Testis (tissue), 2 donors: ENCODE measurements at regions not wholly inside any gene's neighbourhood (a gene's known extent, or its start where the extent isn't known, plus 50 kb on each side); places are given as distances from the start of the nearest gene placed in this dataset.

Experiments
- DNase-seq: peaks from one replicate; pipeline ENCODE4 v3.0.0-alpha.2; 2019
- H3K27ac ChIP-seq, 2 donors: fragments of 200-600 bp; sonication (generic); one replicate each; pipeline ENCODE4 v1.5.1; 2019
- H3K27me3 ChIP-seq: fragments of 200-600 bp; sonication (generic); one replicate; pipeline ENCODE4 v1.5.1; 2019
- H3K36me3 ChIP-seq: fragments of 200-600 bp; sonication (generic); one replicate; pipeline ENCODE4 v1.5.1; 2017; ENCODE audit warnings: low read depth; ENCODE audit errors: missing control alignments
- H3K4me1 ChIP-seq: fragments of 200-600 bp; sonication (generic); one replicate; pipeline ENCODE4 v1.5.1; 2019
- H3K4me3 ChIP-seq, 2 donors: fragments of 200-600 bp; sonication (generic); one replicate each; pipeline ENCODE4 v1.5.1; 2017 to 2019
- H3K9me3 ChIP-seq: fragments of 200-600 bp; sonication (generic); one replicate; pipeline ENCODE4 v1.5.1; 2017
- POLR2A ChIP-seq: fragments of 450-650 bp; IDR thresholded peaks from one replicate; pipeline ENCODE4 v1.6.1; 2017; ENCODE audit warnings: antibody characterized with exemption, mild to moderate bottlenecking, moderate library complexity
- WGBS, 2 donors: methylation state at CpG; one replicate each; pipeline ENCODE4 v1.1.5; 2018; 5-methylcytosine and 5-hydroxymethylcytosine counted together
- intact Hi-C: fragments of 100-400 bp; cut with DNase I; formaldehyde crosslinking; loops from one replicate; pipeline ENCODE4 v1.15.1; 2023; ENCODE audit warnings: low total_unique reads
- TF ChIP-seq, protein P1 (sequence below), 3 experiments: fragments of 450-650 bp in 2 of 3; fragments of 200-600 bp in 1 of 3; sonication (generic) in 1 of 3; IDR thresholded peaks; one replicate each; pipeline ENCODE4 v1.5.1; 2016 to 2019; ENCODE audit warnings: antibody characterized with exemption in 3 of 3, mild to moderate bottlenecking in 2 of 3, moderate library complexity in 1 of 3

DNA sequence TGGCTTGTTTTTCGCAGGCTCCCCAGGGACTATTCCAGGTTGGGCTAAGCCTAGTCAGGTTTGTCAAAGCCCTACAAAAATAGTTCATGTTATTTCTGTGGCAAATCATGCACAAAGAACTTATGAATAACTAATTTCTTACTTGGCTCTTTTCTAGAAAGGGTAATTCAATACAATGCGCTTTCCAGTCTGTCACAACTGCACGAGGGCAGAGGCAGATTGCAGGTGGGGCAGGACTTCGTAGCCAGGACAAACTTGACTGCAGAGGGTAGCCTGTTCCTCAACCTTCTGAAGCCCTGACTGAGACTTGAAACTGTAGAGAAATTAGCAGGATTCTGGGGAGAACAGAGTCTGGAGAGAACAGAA, 253.5 kb downstream of the QKI start:
- H3K36me3 ChIP-seq, result no peaks in the 10 kb centered on the region
- H3K4me3 ChIP-seq, result no peak overlapping the region
- no peak overlapping the region for H3K27ac ChIP-seq
- no peaks in the 10 kb centered on the region for H3K4me1 ChIP-seq
- no peaks in the 10 kb centered on the region for H3K27me3 ChIP-seq
- 62 to 75% methylated on average over 4 of the region's 4 CpGs for WGBS, 2 donors
- no peak for TF ChIP-seq POLR2A
- TF ChIP-seq, protein P1, sequence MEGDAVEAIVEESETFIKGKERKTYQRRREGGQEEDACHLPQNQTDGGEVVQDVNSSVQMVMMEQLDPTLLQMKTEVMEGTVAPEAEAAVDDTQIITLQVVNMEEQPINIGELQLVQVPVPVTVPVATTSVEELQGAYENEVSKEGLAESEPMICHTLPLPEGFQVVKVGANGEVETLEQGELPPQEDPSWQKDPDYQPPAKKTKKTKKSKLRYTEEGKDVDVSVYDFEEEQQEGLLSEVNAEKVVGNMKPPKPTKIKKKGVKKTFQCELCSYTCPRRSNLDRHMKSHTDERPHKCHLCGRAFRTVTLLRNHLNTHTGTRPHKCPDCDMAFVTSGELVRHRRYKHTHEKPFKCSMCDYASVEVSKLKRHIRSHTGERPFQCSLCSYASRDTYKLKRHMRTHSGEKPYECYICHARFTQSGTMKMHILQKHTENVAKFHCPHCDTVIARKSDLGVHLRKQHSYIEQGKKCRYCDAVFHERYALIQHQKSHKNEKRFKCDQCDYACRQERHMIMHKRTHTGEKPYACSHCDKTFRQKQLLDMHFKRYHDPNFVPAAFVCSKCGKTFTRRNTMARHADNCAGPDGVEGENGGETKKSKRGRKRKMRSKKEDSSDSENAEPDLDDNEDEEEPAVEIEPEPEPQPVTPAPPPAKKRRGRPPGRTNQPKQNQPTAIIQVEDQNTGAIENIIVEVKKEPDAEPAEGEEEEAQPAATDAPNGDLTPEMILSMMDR (IDR thresholded peaks at IDR 0.05), result no peak
- intact Hi-C loops, result no loop called here
- H3K9me3 ChIP-seq, result no peaks in the 10 kb centered on the region
- no peak for DNase-seq

DNA sequence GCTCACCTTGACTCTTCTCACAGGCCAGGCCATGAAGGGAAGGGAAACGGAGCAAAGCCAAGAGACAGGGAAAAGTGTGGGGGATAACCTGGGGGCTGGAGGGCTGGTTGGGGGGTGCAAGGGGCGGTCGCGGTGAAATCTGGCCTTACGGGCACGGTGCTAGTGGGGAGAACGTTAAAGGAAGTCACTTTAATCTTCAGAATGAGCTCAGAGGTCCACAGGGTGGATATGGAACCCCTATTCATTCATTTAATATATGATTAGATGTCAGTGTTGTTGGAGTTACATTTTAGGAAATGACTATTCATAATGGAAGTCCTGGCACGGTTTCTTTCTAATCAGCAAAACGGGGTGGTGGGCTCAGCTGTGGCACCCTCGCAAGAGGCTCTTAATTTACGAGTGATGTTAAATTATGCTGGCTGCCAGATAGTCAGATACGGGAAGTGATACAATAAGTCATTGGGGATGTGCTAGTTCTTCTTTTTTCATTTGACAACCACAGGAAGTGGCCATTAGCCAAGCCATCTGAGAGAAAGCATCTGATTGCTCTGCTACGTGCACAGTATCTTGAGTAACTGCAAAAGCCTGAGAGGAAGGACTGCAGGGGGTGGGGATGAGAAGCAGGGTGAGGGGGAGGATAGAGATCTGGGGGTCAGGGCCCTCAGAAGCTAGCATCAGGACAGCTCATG, 253.0 kb downstream of the QKI start:
- TF ChIP-seq POLR2A, result no peak
- TF ChIP-seq, protein P1 (IDR thresholded peaks at IDR 0.05), result no peak
- Histone ChIP-seq H3K4me1 (no peaks in the 10 kb centered on the region), H3K27me3 (no peaks in the 10 kb centered on the region), H3K36me3 (no peaks in the 10 kb centered on the region), H3K27ac (no peak overlapping the region), H3K4me3 (no peak overlapping the region), H3K9me3 (no peaks in the 10 kb centered on the region)
- 67 to 68% methylated on average over 13 of the region's 13 CpGs for WGBS, 2 donors
- peak; percentile 36 for DNase-seq
- intact Hi-C loops, result no loop called here

DNA sequence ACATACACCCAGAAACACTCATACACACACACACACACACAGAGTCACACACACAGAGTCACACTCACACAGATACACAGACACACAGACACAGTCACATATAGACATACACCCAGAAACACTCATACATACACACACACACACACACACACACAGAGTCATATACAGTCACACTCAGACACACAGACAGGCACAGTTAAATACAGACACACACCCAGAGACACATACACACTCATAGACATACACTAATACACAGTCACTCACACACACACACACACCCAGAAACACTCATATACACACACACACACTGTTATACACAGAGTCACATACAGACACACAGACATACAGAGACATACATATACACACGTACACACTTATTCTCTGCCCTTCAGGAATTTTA, 250.9 kb downstream of the QKI start:
- Histone ChIP-seq H3K36me3 (no peaks in the 10 kb centered on the region), H3K27ac (no peak overlapping the region), H3K4me1 (no peaks in the 10 kb centered on the region), H3K27me3 (no peaks in the 10 kb centered on the region), H3K4me3 (no peak overlapping the region), H3K9me3 (no peaks in the 10 kb centered on the region)
- 82 to 87% methylated on average over 1 of the region's 1 CpG for WGBS, 2 donors
- TF ChIP-seq POLR2A, result no peak
- TF ChIP-seq, protein P1 (IDR thresholded peaks at IDR 0.05), result no peak
- DNase-seq, result no peak
- intact Hi-C loops, result no loop called here

DNA sequence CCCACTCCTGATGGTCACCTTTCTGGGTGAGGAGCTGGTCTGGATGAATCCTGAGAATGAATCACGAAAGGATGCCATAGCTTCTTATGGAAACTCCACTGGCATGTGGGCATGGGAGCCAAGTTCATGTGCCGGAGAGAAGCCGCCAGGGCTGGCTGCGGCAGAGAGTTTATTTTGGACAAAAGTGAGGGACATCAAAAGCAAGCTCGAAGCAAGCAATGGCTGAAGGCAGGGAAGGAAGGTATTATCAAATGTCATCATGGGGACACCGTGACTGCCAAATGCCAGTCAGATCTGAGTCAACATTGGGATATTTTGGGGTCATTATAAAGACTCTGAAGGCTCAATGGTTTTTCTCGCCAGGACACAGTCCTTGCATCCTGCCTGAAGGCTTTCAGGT, 249.1 kb downstream of the QKI start:
- 80 to 86% methylated on average over 7 of the region's 7 CpGs for WGBS, 2 donors
- intact Hi-C loops, result no loop called here
- Histone ChIP-seq H3K27ac (no peak overlapping the region), H3K4me1 (no peaks in the 10 kb centered on the region), H3K4me3 (no peak overlapping the region), H3K27me3 (no peaks in the 10 kb centered on the region), H3K36me3 (no peaks in the 10 kb centered on the region), H3K9me3 (no peaks in the 10 kb centered on the region)
- TF ChIP-seq, protein P1 (IDR thresholded peaks at IDR 0.05), result no peak
- TF ChIP-seq POLR2A, result no peak
- DNase-seq, result no peak

DNA sequence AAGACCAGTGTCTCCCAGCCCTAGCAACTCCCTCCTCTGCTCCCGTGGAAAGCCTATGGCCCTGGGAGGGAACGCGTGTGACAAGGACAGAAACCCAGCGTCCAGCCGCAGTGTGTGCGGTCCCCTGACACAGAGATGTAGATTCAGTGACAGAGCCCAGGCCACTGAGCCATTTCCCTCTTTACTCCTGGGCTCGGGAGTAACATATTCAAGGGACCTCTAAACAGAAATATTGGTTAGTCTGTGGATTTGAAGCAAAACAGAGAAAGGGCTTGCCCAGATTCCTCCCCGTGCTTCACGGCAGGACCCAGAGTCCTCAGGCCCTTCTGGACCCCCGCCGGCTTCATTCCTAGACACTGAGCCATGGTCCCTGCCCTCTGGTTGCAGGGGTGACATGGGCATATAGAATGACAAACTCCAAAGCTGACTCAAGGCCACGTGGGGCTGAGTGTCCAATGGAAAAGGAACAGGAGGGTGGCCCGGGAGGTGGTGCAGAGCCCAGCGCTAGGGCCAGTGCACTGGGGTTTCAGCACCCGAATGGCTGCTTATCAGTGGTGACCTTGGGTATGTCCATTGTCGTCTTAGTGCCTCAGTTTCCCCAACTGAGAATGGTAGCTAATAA, 248.2 kb downstream of the QKI start:
- Histone ChIP-seq H3K9me3 (no peaks in the 10 kb centered on the region), H3K27ac (no peak overlapping the region), H3K4me1 (no peaks in the 10 kb centered on the region), H3K27me3 (no peaks in the 10 kb centered on the region), H3K4me3 (no peak overlapping the region), H3K36me3 (no peaks in the 10 kb centered on the region)
- DNase-seq, result no peak
- intact Hi-C loops, result no loop called here
- TF ChIP-seq POLR2A, result no peak
- TF ChIP-seq, protein P1 (IDR thresholded peaks at IDR 0.05), result no peak
- WGBS, 2 donors, result 92 to 93% methylated on average over 16 of the region's 16 CpGs
